ENCODE measurements at regions not wholly inside any gene's neighbourhood (a gene's known extent, or its start where the extent isn't known, plus 50 kb on each side); places are given as distances from the start of the nearest gene placed in this dataset.

DNA sequence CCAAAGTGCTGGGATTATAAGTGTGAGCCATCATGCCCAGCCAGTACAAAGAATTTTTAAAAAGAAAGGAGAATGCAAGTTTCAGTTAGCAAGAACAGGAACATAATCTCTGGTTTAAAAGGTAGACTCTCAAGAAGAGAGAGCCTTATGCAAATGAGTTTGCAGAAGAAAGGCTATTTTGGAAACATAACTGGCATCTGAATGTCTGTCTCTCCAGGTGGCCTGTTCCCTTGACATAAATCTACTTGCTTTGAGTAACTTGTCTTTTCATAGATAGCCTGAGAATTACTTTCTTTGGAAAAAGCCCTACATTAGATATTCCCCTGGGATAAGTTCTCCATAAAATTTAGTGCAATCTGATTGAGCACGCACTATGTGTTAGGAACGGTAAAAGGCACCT lies 109.6 kb downstream of the ICOS start:
- H3K4me3 ChIP-seq (ENCODE audit: low read length), result no peak overlapping the region
- TF ChIP-seq, protein P1, sequence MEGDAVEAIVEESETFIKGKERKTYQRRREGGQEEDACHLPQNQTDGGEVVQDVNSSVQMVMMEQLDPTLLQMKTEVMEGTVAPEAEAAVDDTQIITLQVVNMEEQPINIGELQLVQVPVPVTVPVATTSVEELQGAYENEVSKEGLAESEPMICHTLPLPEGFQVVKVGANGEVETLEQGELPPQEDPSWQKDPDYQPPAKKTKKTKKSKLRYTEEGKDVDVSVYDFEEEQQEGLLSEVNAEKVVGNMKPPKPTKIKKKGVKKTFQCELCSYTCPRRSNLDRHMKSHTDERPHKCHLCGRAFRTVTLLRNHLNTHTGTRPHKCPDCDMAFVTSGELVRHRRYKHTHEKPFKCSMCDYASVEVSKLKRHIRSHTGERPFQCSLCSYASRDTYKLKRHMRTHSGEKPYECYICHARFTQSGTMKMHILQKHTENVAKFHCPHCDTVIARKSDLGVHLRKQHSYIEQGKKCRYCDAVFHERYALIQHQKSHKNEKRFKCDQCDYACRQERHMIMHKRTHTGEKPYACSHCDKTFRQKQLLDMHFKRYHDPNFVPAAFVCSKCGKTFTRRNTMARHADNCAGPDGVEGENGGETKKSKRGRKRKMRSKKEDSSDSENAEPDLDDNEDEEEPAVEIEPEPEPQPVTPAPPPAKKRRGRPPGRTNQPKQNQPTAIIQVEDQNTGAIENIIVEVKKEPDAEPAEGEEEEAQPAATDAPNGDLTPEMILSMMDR (conservative IDR thresholded peaks at IDR 0.05; ENCODE audit: low read length), result no peak
- no peak for DNase-seq (ENCODE audit: low read depth)

DNA sequence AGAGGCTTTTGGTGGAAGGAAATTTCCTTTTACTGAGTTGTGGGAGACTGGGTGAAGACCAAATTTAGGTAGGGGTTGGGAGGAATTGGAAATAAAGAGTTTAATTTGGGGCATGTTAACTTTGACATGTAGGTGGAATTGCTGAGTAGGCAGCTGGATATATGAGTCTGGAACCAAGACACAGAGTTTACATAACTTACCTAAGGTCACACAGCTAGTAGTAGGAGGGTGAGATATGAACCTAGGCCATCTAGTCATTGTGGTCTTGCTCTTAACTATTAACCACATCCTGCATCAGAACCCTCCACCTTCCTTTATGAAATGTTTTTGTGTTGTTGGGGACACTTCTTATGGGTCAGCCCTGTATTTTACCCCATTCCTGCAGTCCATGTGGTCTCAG lies 113.1 kb downstream of the ICOS start:
- TF ChIP-seq, protein P1 (conservative IDR thresholded peaks at IDR 0.05; ENCODE audit: low read length), result no peak
- DNase-seq (ENCODE audit: low read depth), result no peak
- no peak overlapping the region for H3K4me3 ChIP-seq (ENCODE audit: low read length)

DNA sequence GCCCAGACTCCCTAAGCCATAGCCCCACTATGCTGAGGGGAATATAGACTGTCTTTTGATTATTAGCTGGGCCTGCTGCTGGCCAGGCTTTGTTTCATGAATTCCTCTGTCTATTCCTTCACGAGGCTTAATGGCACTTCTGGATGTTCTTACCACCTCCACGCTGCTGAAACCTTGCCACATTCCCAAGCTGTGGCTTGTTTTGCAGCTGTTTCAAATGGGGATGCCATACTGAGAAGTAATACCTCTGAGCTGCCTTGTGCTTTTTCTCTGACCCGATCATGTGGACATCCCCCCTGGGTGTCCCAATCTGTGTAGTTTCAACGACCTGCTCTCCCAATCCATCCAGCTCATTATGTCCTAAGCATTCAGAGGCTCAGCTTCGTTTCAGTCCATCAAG lies 114.1 kb downstream of the ICOS start:
- no peak overlapping the region for H3K4me3 ChIP-seq (ENCODE audit: low read length)
- no peak for DNase-seq (ENCODE audit: low read depth)
- TF ChIP-seq, protein P1 (conservative IDR thresholded peaks at IDR 0.05; ENCODE audit: low read length), result no peak

DNA sequence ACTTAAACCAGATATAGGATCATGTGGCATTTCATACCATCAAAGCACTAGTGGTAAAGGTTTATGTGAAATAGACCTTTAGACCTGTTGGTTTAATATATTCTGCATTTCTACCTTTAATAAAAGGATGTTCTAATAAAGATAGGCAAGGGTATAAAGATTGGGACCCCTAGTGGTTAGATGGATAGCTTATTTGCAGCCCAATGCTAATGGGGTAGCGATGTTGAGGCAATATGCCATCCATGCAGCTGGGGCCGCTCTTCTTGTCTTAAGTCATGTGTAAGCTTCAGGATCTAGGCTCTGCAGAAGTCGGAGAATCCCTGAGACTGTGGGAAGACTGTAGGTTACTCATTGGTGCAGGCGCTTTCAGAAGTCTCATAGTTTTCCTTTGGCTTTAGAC lies 114.9 kb downstream of the ICOS start:
- TF ChIP-seq, protein P1 (conservative IDR thresholded peaks at IDR 0.05; ENCODE audit: low read length), result no peak
- DNase-seq (ENCODE audit: low read depth), result no peak
- H3K4me3 ChIP-seq (ENCODE audit: low read length), result no peak overlapping the region

DNA sequence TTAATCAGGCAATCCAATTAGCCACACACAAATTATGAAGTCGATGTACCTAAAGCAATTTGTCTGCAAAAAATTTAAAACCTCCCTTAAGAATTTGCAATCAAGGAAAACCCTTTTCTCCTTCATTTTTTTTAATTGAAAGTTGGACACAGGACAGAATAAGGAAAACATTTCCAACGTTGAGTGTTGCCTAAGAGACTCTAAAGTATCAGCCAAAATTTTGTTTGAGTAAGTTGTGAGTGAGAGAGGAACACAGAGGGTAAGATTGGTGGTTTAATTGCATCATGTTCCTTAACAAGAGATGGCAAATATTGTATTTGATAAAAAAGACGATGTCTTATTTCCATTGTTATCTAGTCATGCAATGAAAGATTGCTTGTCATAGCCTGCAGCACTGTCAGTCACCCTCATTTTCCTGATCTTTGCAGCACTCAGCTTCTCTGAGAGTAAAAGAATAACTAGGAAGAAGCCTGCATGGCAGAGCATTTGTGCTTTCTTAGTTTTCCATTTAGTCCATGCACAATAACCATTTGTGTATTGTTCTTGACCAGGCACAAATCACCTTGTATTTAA lies 115.5 kb downstream of the ICOS start:
- H3K4me3 ChIP-seq (ENCODE audit: low read length), result no peak overlapping the region
- DNase-seq (ENCODE audit: low read depth), result no peak
- TF ChIP-seq, protein P1 (conservative IDR thresholded peaks at IDR 0.05; ENCODE audit: low read length), result no peak

GRCh38 chr2:204059016-204059415 lies 122.5 kb downstream of the ICOS start:
- H3K4me3 ChIP-seq (ENCODE audit: low read length), result no peak overlapping the region
- no peak for DNase-seq (ENCODE audit: low read depth)
- TF ChIP-seq, protein P1 (conservative IDR thresholded peaks at IDR 0.05; ENCODE audit: low read length), result no peak

GRCh38 chr2:204060841-204061240 lies 124.3 kb downstream of the ICOS start:
- no peak for DNase-seq (ENCODE audit: low read depth)
- H3K4me3 ChIP-seq (ENCODE audit: low read length), result no peak overlapping the region
- TF ChIP-seq, protein P1 (conservative IDR thresholded peaks at IDR 0.05; ENCODE audit: low read length), result no peak

Data from AG10803 (cell line).